ENCODE measurements at regions not wholly inside any gene's neighbourhood (a gene's known extent, or its start where the extent isn't known, plus 50 kb on each side); places are given as distances from the start of the nearest gene placed in this dataset.

DNA sequence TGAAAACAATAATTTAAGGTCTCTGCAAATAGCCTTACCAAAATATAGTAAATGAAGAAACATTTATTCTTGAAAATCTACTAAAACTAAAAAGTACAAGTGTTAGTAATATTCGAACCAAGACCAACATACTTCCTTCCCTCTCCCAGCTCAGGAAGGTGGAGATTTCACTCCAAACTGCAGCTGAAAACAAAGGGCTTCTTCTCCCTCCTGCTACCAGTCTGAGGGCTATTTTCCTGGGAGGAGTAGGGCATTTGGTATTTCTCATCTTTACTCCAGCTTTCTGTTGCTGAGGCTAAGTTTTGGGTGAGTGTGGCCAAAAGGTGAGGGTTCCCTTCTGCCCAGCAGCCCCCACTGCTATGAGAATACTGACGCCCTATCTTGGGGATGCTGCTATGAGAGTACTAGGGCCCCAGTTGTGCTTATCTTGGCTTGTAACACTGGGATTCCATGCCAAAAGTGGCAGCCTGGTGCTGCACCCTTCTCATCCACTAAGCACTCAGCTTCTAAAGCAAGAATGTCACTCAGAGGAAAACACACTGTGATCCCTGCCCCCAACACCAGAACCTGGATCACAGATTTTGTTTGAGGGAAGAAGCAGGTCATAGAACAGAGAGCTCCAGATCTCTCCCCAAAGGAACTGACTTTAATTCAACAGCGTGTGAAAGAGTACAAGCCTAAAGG lies 130.7 kb upstream of the KLF7 start:
- intact Hi-C loops (cut with micrococcal nuclease): no loop called here
- ChIA-PET RAD21 (ENCODE audit: low non-redundant PET in 1 of 2, low total read pairs in 2 of 2, uncharacterized antibody in 2 of 2, unreplicated experiment in 2 of 2) (no interaction called here), CTCF (no interaction called here), POLR2A (no interaction called here)
- no peaks in the 10 kb centered on the region for H3K4me1 ChIP-seq (ENCODE audit: control insufficient read depth in 1 of 2, insufficient read depth in 2 of 2, low read length in 2 of 2)
- TF ChIP-seq SIN3A (IDR thresholded peaks at IDR 0.05; ENCODE audit: low read depth): no peak
- H3K27ac ChIP-seq (ENCODE audit: low read depth, low read length): no peak overlapping the region
- no peaks in the 10 kb centered on the region for H4K20me1 ChIP-seq (ENCODE audit: insufficient read depth)
- no TSS peak for BruUV-seq (replicated peaks)
- H3K9me3 ChIP-seq (ENCODE audit: control insufficient read depth in 1 of 2, insufficient read depth in 1 of 2, low read depth in 1 of 2, low read length in 2 of 2): no peaks in the 10 kb centered on the region
- no peak overlapping the region for H3K4me2 ChIP-seq (ENCODE audit: low read length)
- no peak for ATAC-seq
- H3K9me2 ChIP-seq (ENCODE audit: insufficient read depth): no peaks in the 10 kb centered on the region
- H3K79me2 ChIP-seq (ENCODE audit: insufficient read depth, low read length): no peaks in the 10 kb centered on the region
- H2AFZ ChIP-seq (ENCODE audit: low read depth, low read length, poor library complexity, severe bottlenecking): no peak overlapping the region
- H3K27me3 ChIP-seq (ENCODE audit: insufficient read depth, low read length): no peaks in the 10 kb centered on the region
- no peak for DNase-seq (ENCODE audit: low read depth, low spot score)
- H3K4me3 ChIP-seq (replicated peaks in 1 of 2; ENCODE audit: low read depth in 1 of 2, low read length in 2 of 2): no peak overlapping the region
- no peaks in the 10 kb centered on the region for H3K36me3 ChIP-seq (ENCODE audit: control insufficient read depth in 1 of 2, insufficient read depth in 2 of 2, low read length in 2 of 2)
- H3K9ac ChIP-seq (ENCODE audit: low read length): no peak overlapping the region

DNA sequence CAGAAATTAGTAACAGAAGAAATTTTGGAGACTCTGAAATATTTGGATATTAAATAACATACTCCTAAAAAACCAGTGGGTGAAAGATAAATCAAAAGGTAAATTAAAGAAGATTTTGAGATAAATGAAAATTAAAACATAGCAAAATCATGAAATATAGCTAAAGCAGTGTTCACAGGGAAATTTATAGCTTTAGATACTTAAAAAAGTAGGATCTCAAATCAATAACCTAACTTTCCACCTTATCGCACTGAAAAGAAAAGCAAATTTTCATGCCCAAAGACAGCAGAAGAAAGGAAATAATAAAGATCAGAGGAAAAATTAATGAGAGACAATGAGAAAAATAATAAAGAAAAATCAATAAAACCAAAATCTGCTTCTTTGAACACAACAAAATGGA lies 135.1 kb upstream of the KLF7 start:
- no peak overlapping the region for H2AFZ ChIP-seq (ENCODE audit: low read depth, low read length, poor library complexity, severe bottlenecking)
- intact Hi-C loops (cut with micrococcal nuclease): no loop called here
- DNase-seq (ENCODE audit: low read depth, low spot score): no peak
- no peak overlapping the region for H3K27ac ChIP-seq (ENCODE audit: low read depth, low read length)
- H3K4me3 ChIP-seq (replicated peaks in 1 of 2; ENCODE audit: low read depth in 1 of 2, low read length in 2 of 2): no peak overlapping the region
- POLR2A ChIA-PET: no interaction called here
- ATAC-seq: no peak
- H4K20me1 ChIP-seq (ENCODE audit: insufficient read depth): no peaks in the 10 kb centered on the region
- no peaks in the 10 kb centered on the region for H3K36me3 ChIP-seq (ENCODE audit: control insufficient read depth in 1 of 2, insufficient read depth in 2 of 2, low read length in 2 of 2)
- CTCF ChIA-PET: no interaction called here
- RAD21 ChIA-PET (ENCODE audit: low non-redundant PET in 1 of 2, low total read pairs in 2 of 2, uncharacterized antibody in 2 of 2, unreplicated experiment in 2 of 2): no interaction called here
- no peak overlapping the region for H3K9ac ChIP-seq (ENCODE audit: low read length)
- H3K27me3 ChIP-seq (ENCODE audit: insufficient read depth, low read length): no peaks in the 10 kb centered on the region
- no TSS peak for BruUV-seq (replicated peaks)
- no peaks in the 10 kb centered on the region for H3K4me1 ChIP-seq (ENCODE audit: control insufficient read depth in 1 of 2, insufficient read depth in 2 of 2, low read length in 2 of 2)
- H3K9me3 ChIP-seq (ENCODE audit: control insufficient read depth in 1 of 2, insufficient read depth in 1 of 2, low read depth in 1 of 2, low read length in 2 of 2): no peaks in the 10 kb centered on the region
- H3K4me2 ChIP-seq (ENCODE audit: low read length): no peak overlapping the region
- no peaks in the 10 kb centered on the region for H3K79me2 ChIP-seq (ENCODE audit: insufficient read depth, low read length)
- no peaks in the 10 kb centered on the region for H3K9me2 ChIP-seq (ENCODE audit: insufficient read depth)
- TF ChIP-seq EGR1 (IDR thresholded peaks at IDR 0.05; ENCODE audit: low read depth) (no peak), RAD21 (IDR thresholded peaks at IDR 0.05; ENCODE audit: low read depth) (no peak), ZFX (IDR thresholded peaks at IDR 0.05) (no peak), EZH2 (IDR thresholded peaks at IDR 0.05) (no peak), YY1 (IDR thresholded peaks at IDR 0.05; ENCODE audit: extremely low read depth, insufficient replicate concordance, low read depth, low read length) (no peak), CEBPB (IDR thresholded peaks at IDR 0.05; ENCODE audit: low read depth) (no peak), TCF7L2 (IDR thresholded peaks at IDR 0.05; ENCODE audit: borderline replicate concordance, extremely low read depth, insufficient read depth, insufficient read length) (no peak), SRF (IDR thresholded peaks at IDR 0.05; ENCODE audit: low read depth) (no peak), JUND (IDR thresholded peaks at IDR 0.05) (no peak), CBX3 (IDR thresholded peaks at IDR 0.05; ENCODE audit: low read depth) (no peak), SP1 (IDR thresholded peaks at IDR 0.05; ENCODE audit: low read depth) (no peak), FOSL1 (IDR thresholded peaks at IDR 0.05; ENCODE audit: low read depth) (no peak)
- TF ChIP-seq, protein P1, sequence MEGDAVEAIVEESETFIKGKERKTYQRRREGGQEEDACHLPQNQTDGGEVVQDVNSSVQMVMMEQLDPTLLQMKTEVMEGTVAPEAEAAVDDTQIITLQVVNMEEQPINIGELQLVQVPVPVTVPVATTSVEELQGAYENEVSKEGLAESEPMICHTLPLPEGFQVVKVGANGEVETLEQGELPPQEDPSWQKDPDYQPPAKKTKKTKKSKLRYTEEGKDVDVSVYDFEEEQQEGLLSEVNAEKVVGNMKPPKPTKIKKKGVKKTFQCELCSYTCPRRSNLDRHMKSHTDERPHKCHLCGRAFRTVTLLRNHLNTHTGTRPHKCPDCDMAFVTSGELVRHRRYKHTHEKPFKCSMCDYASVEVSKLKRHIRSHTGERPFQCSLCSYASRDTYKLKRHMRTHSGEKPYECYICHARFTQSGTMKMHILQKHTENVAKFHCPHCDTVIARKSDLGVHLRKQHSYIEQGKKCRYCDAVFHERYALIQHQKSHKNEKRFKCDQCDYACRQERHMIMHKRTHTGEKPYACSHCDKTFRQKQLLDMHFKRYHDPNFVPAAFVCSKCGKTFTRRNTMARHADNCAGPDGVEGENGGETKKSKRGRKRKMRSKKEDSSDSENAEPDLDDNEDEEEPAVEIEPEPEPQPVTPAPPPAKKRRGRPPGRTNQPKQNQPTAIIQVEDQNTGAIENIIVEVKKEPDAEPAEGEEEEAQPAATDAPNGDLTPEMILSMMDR (IDR thresholded peaks at IDR 0.05 in 2 of 3, conservative IDR thresholded peaks at IDR 0.05 in 1 of 3; ENCODE audit: borderline replicate concordance in 1 of 3, insufficient read depth in 1 of 3, low read depth in 2 of 3, low read length in 2 of 3): no peak
- TF ChIP-seq, protein P2, sequence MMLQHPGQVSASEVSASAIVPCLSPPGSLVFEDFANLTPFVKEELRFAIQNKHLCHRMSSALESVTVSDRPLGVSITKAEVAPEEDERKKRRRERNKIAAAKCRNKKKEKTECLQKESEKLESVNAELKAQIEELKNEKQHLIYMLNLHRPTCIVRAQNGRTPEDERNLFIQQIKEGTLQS (IDR thresholded peaks at IDR 0.05): no peak
- TF ChIP-seq, protein P3, sequence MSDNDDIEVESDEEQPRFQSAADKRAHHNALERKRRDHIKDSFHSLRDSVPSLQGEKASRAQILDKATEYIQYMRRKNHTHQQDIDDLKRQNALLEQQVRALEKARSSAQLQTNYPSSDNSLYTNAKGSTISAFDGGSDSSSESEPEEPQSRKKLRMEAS (IDR thresholded peaks at IDR 0.05): no peak
- TF ChIP-seq, protein P4, sequence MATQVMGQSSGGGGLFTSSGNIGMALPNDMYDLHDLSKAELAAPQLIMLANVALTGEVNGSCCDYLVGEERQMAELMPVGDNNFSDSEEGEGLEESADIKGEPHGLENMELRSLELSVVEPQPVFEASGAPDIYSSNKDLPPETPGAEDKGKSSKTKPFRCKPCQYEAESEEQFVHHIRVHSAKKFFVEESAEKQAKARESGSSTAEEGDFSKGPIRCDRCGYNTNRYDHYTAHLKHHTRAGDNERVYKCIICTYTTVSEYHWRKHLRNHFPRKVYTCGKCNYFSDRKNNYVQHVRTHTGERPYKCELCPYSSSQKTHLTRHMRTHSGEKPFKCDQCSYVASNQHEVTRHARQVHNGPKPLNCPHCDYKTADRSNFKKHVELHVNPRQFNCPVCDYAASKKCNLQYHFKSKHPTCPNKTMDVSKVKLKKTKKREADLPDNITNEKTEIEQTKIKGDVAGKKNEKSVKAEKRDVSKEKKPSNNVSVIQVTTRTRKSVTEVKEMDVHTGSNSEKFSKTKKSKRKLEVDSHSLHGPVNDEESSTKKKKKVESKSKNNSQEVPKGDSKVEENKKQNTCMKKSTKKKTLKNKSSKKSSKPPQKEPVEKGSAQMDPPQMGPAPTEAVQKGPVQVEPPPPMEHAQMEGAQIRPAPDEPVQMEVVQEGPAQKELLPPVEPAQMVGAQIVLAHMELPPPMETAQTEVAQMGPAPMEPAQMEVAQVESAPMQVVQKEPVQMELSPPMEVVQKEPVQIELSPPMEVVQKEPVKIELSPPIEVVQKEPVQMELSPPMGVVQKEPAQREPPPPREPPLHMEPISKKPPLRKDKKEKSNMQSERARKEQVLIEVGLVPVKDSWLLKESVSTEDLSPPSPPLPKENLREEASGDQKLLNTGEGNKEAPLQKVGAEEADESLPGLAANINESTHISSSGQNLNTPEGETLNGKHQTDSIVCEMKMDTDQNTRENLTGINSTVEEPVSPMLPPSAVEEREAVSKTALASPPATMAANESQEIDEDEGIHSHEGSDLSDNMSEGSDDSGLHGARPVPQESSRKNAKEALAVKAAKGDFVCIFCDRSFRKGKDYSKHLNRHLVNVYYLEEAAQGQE (IDR thresholded peaks at IDR 0.05; ENCODE audit: low read depth): no peak
